ENCODE measurements at regions not wholly inside any gene's neighbourhood (a gene's known extent, or its start where the extent isn't known, plus 50 kb on each side); places are given as distances from the start of the nearest gene placed in this dataset.
"Not testable (repeated sequence)": the region's sequence is repeated elsewhere in the genome, so short reads cannot be mapped to it uniquely, and the experiment has no call there.

GRCh38 chr22:11054681-11055080 is 4473.3 kb upstream of the OR11H1 start:
- H3K4me1 Mint-ChIP-seq; H3K36me3 Mint-ChIP-seq; H3K4me3 ChIP-seq (ENCODE audit: low read depth, low read length); H3K27ac ChIP-seq (ENCODE audit: insufficient read depth, low read length, poor library complexity, severe bottlenecking); H3K36me3 ChIP-seq (ENCODE audit: control insufficient read depth, insufficient read depth, low read length); H3K27me3 ChIP-seq (ENCODE audit: control insufficient read depth, insufficient read depth, low read length); H3K4me3 Mint-ChIP-seq; DNase-seq; H3K27ac Mint-ChIP-seq; H3K4me1 ChIP-seq (ENCODE audit: control insufficient read depth, insufficient read depth, low read length, poor library complexity, severe bottlenecking); H3K27me3 Mint-ChIP-seq: not testable (repeated sequence)
- H3K9me3 ChIP-seq (ENCODE audit: control insufficient read depth in 2 of 2, low read length in 2 of 2) = peaks cover 2 to 45% of the 10 kb centered on the region in 2 experiments
- H3K9me3 Mint-ChIP-seq = peaks cover 5 to 56% (median 28%) of the 10 kb centered on the region in 7 donors
- ATAC-seq (ENCODE audit: low read depth in 2 of 2) = peak in 1 of 2 donors; percentile 8

- peaks cover 2 to 45% of the 10 kb centered on the region in 2 experiments for H3K9me3 ChIP-seq (ENCODE audit: control insufficient read depth in 2 of 2, low read length in 2 of 2)
- H3K4me3 ChIP-seq (ENCODE audit: low read depth, low read length); H3K27me3 Mint-ChIP-seq; H3K4me1 ChIP-seq (ENCODE audit: control insufficient read depth, insufficient read depth, low read length, poor library complexity, severe bottlenecking); H3K36me3 Mint-ChIP-seq; DNase-seq; H3K27ac ChIP-seq (ENCODE audit: insufficient read depth, low read length, poor library complexity, severe bottlenecking); H3K36me3 ChIP-seq (ENCODE audit: control insufficient read depth, insufficient read depth, low read length); H3K27ac Mint-ChIP-seq; ATAC-seq (ENCODE audit: low read depth in 2 of 2); H3K27me3 ChIP-seq (ENCODE audit: control insufficient read depth, insufficient read depth, low read length); H3K4me1 Mint-ChIP-seq: not testable (repeated sequence)
- peaks cover 5 to 57% (median 28%) of the 10 kb centered on the region in 7 donors for H3K9me3 Mint-ChIP-seq
- H3K4me3 Mint-ChIP-seq = peak overlapping the region in 1 of 4 donors; percentile 59
Measured at GRCh38 chr22:11055176-11055575, 4472.8 kb upstream of the OR11H1 start.

GRCh38 chr22:11057955-11058547 is 4469.9 kb upstream of the OR11H1 start:
- H3K4me1 Mint-ChIP-seq; H3K36me3 ChIP-seq (ENCODE audit: control insufficient read depth, insufficient read depth, low read length); H3K27ac ChIP-seq (ENCODE audit: insufficient read depth, low read length, poor library complexity, severe bottlenecking); H3K27me3 Mint-ChIP-seq; H3K4me3 Mint-ChIP-seq; ATAC-seq (ENCODE audit: low read depth in 2 of 2); H3K27ac Mint-ChIP-seq; H3K4me3 ChIP-seq (ENCODE audit: low read depth, low read length); H3K27me3 ChIP-seq (ENCODE audit: control insufficient read depth, insufficient read depth, low read length); H3K4me1 ChIP-seq (ENCODE audit: control insufficient read depth, insufficient read depth, low read length, poor library complexity, severe bottlenecking); H3K36me3 Mint-ChIP-seq; DNase-seq: not testable (repeated sequence)
- H3K9me3 Mint-ChIP-seq = peaks cover 11 to 59% (median 35%) of the 10 kb centered on the region in 7 donors
- H3K9me3 ChIP-seq (ENCODE audit: control insufficient read depth in 2 of 2, low read length in 2 of 2) = peaks cover 6 to 55% of the 10 kb centered on the region in 2 experiments

DNA sequence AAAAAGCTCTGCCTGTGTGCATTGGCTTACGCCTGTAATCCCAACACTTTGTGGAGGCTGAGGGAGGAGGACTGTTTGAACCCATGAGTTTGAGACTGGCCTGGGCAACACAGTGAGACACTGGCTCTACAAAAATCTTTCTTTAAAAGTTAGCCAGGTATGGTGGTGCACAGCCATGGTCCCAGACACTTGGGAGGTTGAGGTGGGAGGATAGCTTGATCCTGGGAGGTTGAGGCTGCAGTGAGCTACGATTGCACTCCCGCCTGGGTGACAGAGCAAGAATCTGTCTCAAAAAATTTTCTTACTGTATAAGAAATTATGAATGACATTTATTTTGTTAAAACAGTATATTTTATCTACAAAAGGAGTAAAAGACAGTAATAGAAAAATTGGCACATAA is 4468.9 kb upstream of the OR11H1 start:
- not testable (repeated sequence) for H3K27me3 Mint-ChIP-seq; H3K36me3 Mint-ChIP-seq; H3K4me1 ChIP-seq (ENCODE audit: control insufficient read depth, insufficient read depth, low read length, poor library complexity, severe bottlenecking); H3K4me3 Mint-ChIP-seq; H3K36me3 ChIP-seq (ENCODE audit: control insufficient read depth, insufficient read depth, low read length); H3K27ac ChIP-seq (ENCODE audit: insufficient read depth, low read length, poor library complexity, severe bottlenecking); H3K4me3 ChIP-seq (ENCODE audit: low read depth, low read length); H3K27me3 ChIP-seq (ENCODE audit: control insufficient read depth, insufficient read depth, low read length); DNase-seq; H3K4me1 Mint-ChIP-seq; ATAC-seq (ENCODE audit: low read depth in 2 of 2); H3K27ac Mint-ChIP-seq
- peaks cover 6 to 52% of the 10 kb centered on the region in 2 experiments for H3K9me3 ChIP-seq (ENCODE audit: control insufficient read depth in 2 of 2, low read length in 2 of 2)
- peaks cover 15 to 63% (median 36%) of the 10 kb centered on the region in 7 donors for H3K9me3 Mint-ChIP-seq

DNA sequence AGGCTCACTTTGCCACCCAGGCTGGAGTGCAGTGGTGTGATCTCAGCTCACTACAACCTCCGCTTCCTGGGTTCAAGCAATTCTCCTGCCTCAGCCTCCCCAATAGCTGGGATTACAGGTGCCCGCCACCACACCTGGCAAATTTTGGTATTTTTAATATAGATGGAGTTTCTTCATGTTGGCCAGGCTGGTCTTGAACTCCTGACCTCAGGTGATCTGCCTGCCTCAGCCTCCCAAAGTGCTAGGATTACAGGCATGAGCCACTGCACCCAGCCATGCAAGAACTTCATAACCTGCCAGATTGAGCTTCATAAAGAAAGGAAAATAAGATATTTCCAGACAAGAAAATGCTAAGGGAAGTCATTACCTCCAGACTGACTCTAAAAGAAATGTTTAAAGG is 4467.2 kb upstream of the OR11H1 start:
- H3K4me3 Mint-ChIP-seq; ATAC-seq (ENCODE audit: low read depth in 2 of 2); H3K36me3 Mint-ChIP-seq; H3K36me3 ChIP-seq (ENCODE audit: control insufficient read depth, insufficient read depth, low read length); H3K4me1 ChIP-seq (ENCODE audit: control insufficient read depth, insufficient read depth, low read length, poor library complexity, severe bottlenecking); DNase-seq; H3K27me3 ChIP-seq (ENCODE audit: control insufficient read depth, insufficient read depth, low read length); H3K4me3 ChIP-seq (ENCODE audit: low read depth, low read length); H3K27ac ChIP-seq (ENCODE audit: insufficient read depth, low read length, poor library complexity, severe bottlenecking); H3K4me1 Mint-ChIP-seq; H3K27ac Mint-ChIP-seq; H3K27me3 Mint-ChIP-seq: not testable (repeated sequence)
- peaks cover 15 to 64% (median 33%) of the 10 kb centered on the region in 7 donors for H3K9me3 Mint-ChIP-seq
- peaks cover 8 to 38% of the 10 kb centered on the region in 2 experiments for H3K9me3 ChIP-seq (ENCODE audit: control insufficient read depth in 2 of 2, low read length in 2 of 2)

- not testable (repeated sequence) for H3K27me3 ChIP-seq (ENCODE audit: control insufficient read depth, insufficient read depth, low read length); DNase-seq; H3K27ac Mint-ChIP-seq; H3K36me3 ChIP-seq (ENCODE audit: control insufficient read depth, insufficient read depth, low read length); H3K36me3 Mint-ChIP-seq; H3K4me3 ChIP-seq (ENCODE audit: low read depth, low read length); H3K27ac ChIP-seq (ENCODE audit: insufficient read depth, low read length, poor library complexity, severe bottlenecking); H3K4me1 Mint-ChIP-seq; ATAC-seq (ENCODE audit: low read depth in 2 of 2); H3K4me1 ChIP-seq (ENCODE audit: control insufficient read depth, insufficient read depth, low read length, poor library complexity, severe bottlenecking); H3K27me3 Mint-ChIP-seq; H3K4me3 Mint-ChIP-seq
- peaks cover 14 to 66% (median 37%) of the 10 kb centered on the region in 7 donors for H3K9me3 Mint-ChIP-seq
- peaks cover 8 to 40% of the 10 kb centered on the region in 2 experiments for H3K9me3 ChIP-seq (ENCODE audit: control insufficient read depth in 2 of 2, low read length in 2 of 2)
Measured at GRCh38 chr22:11062534-11062933, 4465.5 kb upstream of the OR11H1 start.

DNA sequence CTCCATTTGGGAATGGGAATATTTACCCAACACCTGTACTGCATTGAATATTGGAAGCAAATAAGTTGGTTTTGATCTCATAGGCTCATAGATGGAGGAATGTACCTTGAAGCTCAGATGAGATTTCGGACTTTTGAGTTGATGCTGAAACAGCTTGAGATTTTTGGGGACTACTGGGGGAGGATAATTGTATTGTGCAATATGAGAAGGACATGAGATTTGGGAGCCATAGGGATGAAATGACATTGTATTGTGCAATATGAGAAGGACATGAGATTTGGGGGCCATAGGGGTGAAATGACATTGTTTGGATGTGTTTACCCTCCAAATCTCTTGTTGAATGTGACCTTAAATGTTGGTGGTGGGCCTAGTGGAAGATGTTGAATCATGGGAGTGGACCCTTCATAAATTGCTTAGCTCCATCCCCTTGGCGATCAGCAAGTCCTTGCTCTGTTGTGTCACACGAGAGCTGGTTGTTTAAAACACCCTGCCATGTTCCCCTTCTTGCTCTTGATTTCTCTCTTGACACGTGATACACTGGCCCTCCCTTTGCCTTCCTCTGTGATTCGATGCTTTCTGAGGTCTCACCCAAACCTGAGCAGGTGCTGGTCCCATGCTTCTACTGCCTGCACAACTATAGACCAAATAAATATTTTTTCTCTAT is 4464.8 kb upstream of the OR11H1 start:
- not testable (repeated sequence) for H3K4me3 Mint-ChIP-seq; DNase-seq; H3K36me3 ChIP-seq (ENCODE audit: control insufficient read depth, insufficient read depth, low read length); H3K4me1 Mint-ChIP-seq; H3K27ac ChIP-seq (ENCODE audit: insufficient read depth, low read length, poor library complexity, severe bottlenecking); H3K27me3 ChIP-seq (ENCODE audit: control insufficient read depth, insufficient read depth, low read length); H3K27me3 Mint-ChIP-seq; H3K27ac Mint-ChIP-seq; H3K36me3 Mint-ChIP-seq; H3K4me3 ChIP-seq (ENCODE audit: low read depth, low read length); H3K4me1 ChIP-seq (ENCODE audit: control insufficient read depth, insufficient read depth, low read length, poor library complexity, severe bottlenecking); ATAC-seq (ENCODE audit: low read depth in 2 of 2)
- peaks cover 8 to 41% of the 10 kb centered on the region in 2 experiments for H3K9me3 ChIP-seq (ENCODE audit: control insufficient read depth in 2 of 2, low read length in 2 of 2)
- peaks cover 14 to 69% (median 43%) of the 10 kb centered on the region in 7 donors for H3K9me3 Mint-ChIP-seq

GRCh38 chr22:11065210-11065609 is 4462.8 kb upstream of the OR11H1 start:
- not testable (repeated sequence) for H3K36me3 Mint-ChIP-seq; H3K27me3 Mint-ChIP-seq; H3K4me1 ChIP-seq (ENCODE audit: control insufficient read depth, insufficient read depth, low read length, poor library complexity, severe bottlenecking); H3K27ac ChIP-seq (ENCODE audit: insufficient read depth, low read length, poor library complexity, severe bottlenecking); H3K36me3 ChIP-seq (ENCODE audit: control insufficient read depth, insufficient read depth, low read length); H3K4me3 ChIP-seq (ENCODE audit: low read depth, low read length); H3K27me3 ChIP-seq (ENCODE audit: control insufficient read depth, insufficient read depth, low read length); H3K4me3 Mint-ChIP-seq; H3K4me1 Mint-ChIP-seq; DNase-seq; H3K27ac Mint-ChIP-seq; ATAC-seq (ENCODE audit: low read depth in 2 of 2)
- H3K9me3 ChIP-seq (ENCODE audit: control insufficient read depth in 2 of 2, low read length in 2 of 2) = peaks cover 6 to 38% of the 10 kb centered on the region in 2 experiments
- peaks cover 10 to 65% (median 40%) of the 10 kb centered on the region in 7 donors for H3K9me3 Mint-ChIP-seq
